Activated CD4-positive, alpha-beta T cell treated with anti-CD3 and anti-CD28 coated beads, Interleukin-2, amount 50 U/mL, for 16 hours (primary cell): ENCODE measurements at regions not wholly inside any gene's neighbourhood (a gene's known extent, or its start where the extent isn't known, plus 50 kb on each side); places are given as distances from the start of the nearest gene placed in this dataset.

Experiments
- DNase-seq: peaks from one replicate; pipeline ENCODE4 v3.0.0-alpha.2; 2020

- no peak for DNase-seq
Measured at GRCh38 chr5:68911840-68912690, 181.7 kb upstream of the SLC30A5 start.

- DNase-seq: no peak
Measured at GRCh38 chr5:68915079-68915478, 178.7 kb upstream of the SLC30A5 start.

- no peak for DNase-seq
Measured at GRCh38 chr5:68918306-68918705, 175.5 kb upstream of the SLC30A5 start.

- no peak for DNase-seq
Measured at GRCh38 chr5:68919988-68920490, 173.8 kb upstream of the SLC30A5 start.

- DNase-seq: no peak
Measured at GRCh38 chr5:68920888-68921287, 172.9 kb upstream of the SLC30A5 start.

- DNase-seq: no peak
Measured at GRCh38 chr5:68922172-68922987, 171.4 kb upstream of the SLC30A5 start.

GRCh38 chr5:68924481-68925145 lies 169.2 kb upstream of the SLC30A5 start:
- no peak for DNase-seq

GRCh38 chr5:68928617-68929302 lies 165.1 kb upstream of the SLC30A5 start:
- no peak for DNase-seq

GRCh38 chr5:68930139-68930538 lies 163.7 kb upstream of the SLC30A5 start:
- no peak for DNase-seq

GRCh38 chr5:68932830-68933434 lies 160.9 kb upstream of the SLC30A5 start:
- no peak for DNase-seq

GRCh38 chr5:68942169-68942568 lies 151.6 kb upstream of the SLC30A5 start:
- DNase-seq: no peak

GRCh38 chr5:68946728-68947127 lies 147.1 kb upstream of the SLC30A5 start:
- no peak for DNase-seq

GRCh38 chr5:68947986-68948385 lies 145.8 kb upstream of the SLC30A5 start:
- DNase-seq: no peak

- DNase-seq: no peak
Measured at GRCh38 chr5:68949256-68949655, 144.6 kb upstream of the SLC30A5 start.

- DNase-seq: no peak
Measured at GRCh38 chr5:68949711-68950110, 144.1 kb upstream of the SLC30A5 start.

- no peak for DNase-seq
Measured at GRCh38 chr5:68950125-68950524, 143.7 kb upstream of the SLC30A5 start.

- no peak for DNase-seq
Measured at GRCh38 chr5:68950930-68951329, 142.9 kb upstream of the SLC30A5 start.

- no peak for DNase-seq
Measured at GRCh38 chr5:68953231-68953874, 140.5 kb upstream of the SLC30A5 start.

GRCh38 chr5:68953875-68954617 lies 139.8 kb upstream of the SLC30A5 start:
- no peak for DNase-seq

- DNase-seq: no peak
Measured at GRCh38 chr5:68954618-68954910, 139.2 kb upstream of the SLC30A5 start.

- DNase-seq: no peak
Measured at GRCh38 chr5:68957591-68957990, 136.2 kb upstream of the SLC30A5 start.
